HepG2 (cell line): ENCODE measurements at regions not wholly inside any gene's neighbourhood (a gene's known extent, or its start where the extent isn't known, plus 50 kb on each side); places are given as distances from the start of the nearest gene placed in this dataset.

ENCODE experiments used
- ATAC-seq: fragments of 200-7000 bp; cut with Tn5 transposase; 3 replicates; pipeline ENCODE4 v1.9.1; 2020; ENCODE audit warnings: mild to moderate bottlenecking, moderate library complexity
- BruUV-seq: library from RNA; stranded (reverse); fragments of 400-500 nt; replicated peaks from 2 replicates; lab custom pipeline; 2021; lab: Mats Ljungman, UMichigan
- CTCF ChIA-PET: fragments of 300-600 bp; formaldehyde crosslinking; extraction: SDS; loops from one replicate; lab custom pipeline; 2021; ENCODE audit warnings: low total read pairs, inconsistent platforms, low intra/inter-chr PET ratio; lab: Yijun Ruan, JAX
- POLR2A ChIA-PET: fragments of 350-600 bp; sonication (Branson Sonifier 250); formaldehyde crosslinking; loops from one replicate; lab custom pipeline; 2020; ENCODE audit warnings: antibody characterized with exemption, inconsistent platforms; lab: Yijun Ruan, JAX
- DNase-seq: peaks from one replicate; pipeline ENCODE4 v3.0.0-alpha.2; 2015; ENCODE audit warnings: low spot score
- FAIRE-seq: peaks from 3 replicates; lab custom pipeline; 2011; peaks lifted over from hg19 to GRCh38; lab: Jason Lieb, UNC
- H2AFZ ChIP-seq: one replicate; pipeline ENCODE4 v1.6.1; 2011; ENCODE audit warnings: low read length, inconsistent platforms
- H3K27ac ChIP-seq: fragments of 300-600 bp; 3 replicates; pipeline ENCODE4 v1.8.0; 2011; ENCODE audit warnings: mixed run types, mild to moderate bottlenecking, mixed read lengths, low read length, inconsistent platforms; ENCODE audit not compliant: insufficient read depth; ENCODE audit errors: extremely low read length
- H3K27me3 ChIP-seq, 2 experiments: fragments of 200-600 bp in 1 of 2; 2 replicates in 1 of 2; 3 replicates in 1 of 2; pipeline versions ENCODE4 v1.6.0 to v1.8.0; 2011; ENCODE audit warnings: low read length in 2 of 2, mild to moderate bottlenecking in 2 of 2, moderate library complexity in 2 of 2, inconsistent platforms in 1 of 2; ENCODE audit not compliant: insufficient read depth in 2 of 2, control insufficient read depth in 1 of 2
- H3K36me3 ChIP-seq, 2 experiments: fragments of 200-600 bp in 1 of 2; replicated peaks in 1 of 2; 2 replicates in 1 of 2; 3 replicates in 1 of 2; pipeline versions ENCODE4 v1.5.1 to v1.8.0; 2011; ENCODE audit warnings: low read length in 2 of 2, inconsistent platforms in 1 of 2; ENCODE audit not compliant: insufficient read depth in 2 of 2, control insufficient read depth in 1 of 2
- H3K4me1 ChIP-seq: 2 replicates; pipeline ENCODE4 v1.5.1; 2012; ENCODE audit warnings: low read length, inconsistent platforms; ENCODE audit not compliant: insufficient read depth
- H3K4me2 ChIP-seq: 2 replicates; pipeline ENCODE4 v1.6.0; 2011; ENCODE audit warnings: low read depth, low read length, inconsistent platforms
- H3K4me3 ChIP-seq, 3 experiments: fragments of 200-600 bp in 1 of 3; sonication (generic), shearing (Covaris generic) in 1 of 3; replicated peaks in 1 of 3; 2 replicates each; pipeline ENCODE4 v1.5.1; 2011 to 2016; ENCODE audit warnings: low read length in 3 of 3, inconsistent platforms in 2 of 3, low read depth in 2 of 3, mild to moderate bottlenecking in 2 of 3, control low read depth in 1 of 3, mixed read lengths in 1 of 3; ENCODE audit not compliant: insufficient read depth in 1 of 3
- H3K79me2 ChIP-seq: one replicate; pipeline ENCODE4 v1.6.1; 2011; ENCODE audit warnings: low read length, inconsistent platforms; ENCODE audit not compliant: insufficient read depth
- H3K9ac ChIP-seq: 2 replicates; pipeline ENCODE4 v1.6.0; 2011; ENCODE audit warnings: mild to moderate bottlenecking, low read depth, low read length, inconsistent platforms; ENCODE audit not compliant: insufficient read depth
- H3K9me3 ChIP-seq: 2 replicates; pipeline ENCODE4 v1.5.1; 2012; ENCODE audit warnings: mild to moderate bottlenecking, low read length
- H4K20me1 ChIP-seq: 2 replicates; pipeline ENCODE4 v1.6.0; 2011; ENCODE audit warnings: inconsistent platforms, mild to moderate bottlenecking, low read length, moderate library complexity; ENCODE audit not compliant: insufficient read depth
- KDM3A ChIP-seq: IDR thresholded peaks from 2 replicates; pipeline ENCODE4 v1.6.1; 2018; ENCODE audit warnings: low read depth, missing compliant biosample characterization
- MLLT10 ChIP-seq: sonication (generic); formaldehyde crosslinking; IDR thresholded peaks from 2 replicates; pipeline ENCODE4 v1.4.0; 2020; ENCODE audit warnings: missing genetic modification reagents
- MTA3 ChIP-seq: sonication (generic); formaldehyde crosslinking; IDR thresholded peaks from 2 replicates; pipeline ENCODE4 v1.4.0; 2020; ENCODE audit warnings: missing genetic modification reagents
- RXRA ChIP-seq: sonication (generic); formaldehyde crosslinking; IDR thresholded peaks from 2 replicates; pipeline ENCODE4 v1.5.1; 2020; ENCODE audit warnings: missing genetic modification reagents
- TGIF2 ChIP-seq: IDR thresholded peaks from 2 replicates; pipeline ENCODE4 v1.6.1; 2016; ENCODE audit warnings: control low read depth, missing compliant biosample characterization
- ZNF318 ChIP-seq: sonication (generic); formaldehyde crosslinking; IDR thresholded peaks from 2 replicates; pipeline ENCODE4 v1.4.0; 2020; ENCODE audit warnings: mild to moderate bottlenecking, missing genetic modification reagents
- ZNF503 ChIP-seq: sonication (generic); formaldehyde crosslinking; IDR thresholded peaks from 2 replicates; pipeline ENCODE4 v1.4.0; 2020; ENCODE audit warnings: missing genetic modification reagents
- ZNF850 ChIP-seq: sonication (generic); formaldehyde crosslinking; conservative IDR thresholded peaks from 2 replicates; pipeline ENCODE4 v1.9.0; 2021; ENCODE audit warnings: mild to moderate bottlenecking, missing genetic modification reagents
- ZSCAN25 ChIP-seq: sonication (generic); formaldehyde crosslinking; IDR thresholded peaks from 2 replicates; pipeline ENCODE4 v1.8.0; 2022; ENCODE audit warnings: mild to moderate bottlenecking, missing genetic modification reagents
- in situ Hi-C: cut with HindIII; loops from 2 replicates; pipeline ENCODE4 v1.10.0; 2017; ENCODE audit warnings: low pct_unique_long_range_greater_than_20kb; ENCODE audit not compliant: extremely low pct_ligation_motif_present
- intact Hi-C: fragments of 100-400 bp; cut with micrococcal nuclease; formaldehyde crosslinking; loops from one replicate; pipeline ENCODE4 v1.10.0; 2022; ENCODE audit not compliant: unreplicated experiment

- TF ChIP-seq ZNF318 (no peak), RXRA (CRISPR knock-in tag) (no peak), MTA3 (CRISPR knock-in tag) (no peak)
Measured at GRCh38 chrX:66544181-66544580, 94.7 kb downstream of the EDA2R start (continued).

GRCh38 chrX:66504481-66504880 is 134.4 kb downstream of the EDA2R start:
- no peaks in the 10 kb centered on the region for H3K27me3 ChIP-seq
- peaks cover 20% of the 10 kb centered on the region; the same call in 1 of the 2 replicates for H3K9me3 ChIP-seq
- H2AFZ ChIP-seq = no peak overlapping the region
- no peaks in the 10 kb centered on the region for H3K79me2 ChIP-seq
- no peak overlapping the region for H3K9ac ChIP-seq
- ChIA-PET CTCF (no interaction called here), POLR2A (no interaction called here)
- H3K4me2 ChIP-seq = no peak overlapping the region
- in situ Hi-C loops = no loop called here
- no peak for DNase-seq
- H3K36me3 ChIP-seq = no peaks in the 10 kb centered on the region
- H4K20me1 ChIP-seq = no peaks in the 10 kb centered on the region
- ATAC-seq = no peak
- H3K4me3 ChIP-seq = no peak overlapping the region
- no TSS peak for BruUV-seq
- no peak for FAIRE-seq
- no peak overlapping the region for H3K27ac ChIP-seq
- intact Hi-C loops = no loop called here
- no peaks in the 10 kb centered on the region for H3K4me1 ChIP-seq
- TF ChIP-seq TGIF2 (CRISPR knock-in tag) (no peak), MLLT10 (CRISPR knock-in tag) (no peak), ZNF503 (CRISPR knock-in tag) (no peak), ZNF850 (CRISPR knock-in tag) (no peak), ZSCAN25 (CRISPR knock-in tag) (no peak), KDM3A (no peak)
